ENCODE measurements at regions not wholly inside any gene's neighbourhood (a gene's known extent, or its start where the extent isn't known, plus 50 kb on each side); places are given as distances from the start of the nearest gene placed in this dataset.

DNA sequence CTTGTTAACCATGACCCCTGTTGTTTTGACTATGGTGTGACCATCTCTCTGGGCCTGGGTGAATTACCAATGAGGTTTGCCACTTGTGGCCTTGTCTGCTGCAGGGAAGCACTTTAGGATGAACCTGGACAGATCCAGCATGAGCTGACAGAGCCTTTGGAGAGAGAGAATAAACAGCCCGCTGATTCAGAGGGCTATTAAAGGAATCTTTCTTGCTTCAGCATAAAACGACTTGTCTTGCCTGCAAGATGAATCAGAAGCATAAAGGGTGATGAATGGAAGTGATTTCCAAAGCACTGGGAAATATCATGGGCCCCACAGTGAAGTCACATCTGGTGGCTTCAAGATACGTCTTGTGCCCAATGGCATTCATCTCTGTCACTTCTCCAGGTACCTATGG is 69.0 kb upstream of the WSCD2 start:
- TF ChIP-seq EZH2phosphoT487 (IDR thresholded peaks at IDR 0.05): no peak
- TF ChIP-seq EZH2 (IDR thresholded peaks at IDR 0.05): no peak
